Psoas muscle (tissue), 7 donors: ENCODE measurements at regions not wholly inside any gene's neighbourhood (a gene's known extent, or its start where the extent isn't known, plus 50 kb on each side); places are given as distances from the start of the nearest gene placed in this dataset.
"Not testable (repeated sequence)": the region's sequence is repeated elsewhere in the genome, so short reads cannot be mapped to it uniquely, and the experiment has no call there.

Experiments
- ATAC-seq, 4 donors: fragments of 200-7000 bp; cut with Tn5 transposase; one replicate each; pipeline ENCODE4 v1.9.1; 2020; ENCODE audit warnings: moderate library complexity in 3 of 4, mild to moderate bottlenecking in 2 of 4
- DNase-seq, 2 donors: peaks; one replicate each; pipeline ENCODE4 v3.0.0-alpha.2; 2020
- H3K27ac ChIP-seq: fragments of 200-600 bp; one replicate; pipeline ENCODE4 v1.8.0; 2022
- H3K27me3 ChIP-seq, 3 donors: fragments of 200-600 bp in 1 of 3; one replicate each; pipeline versions ENCODE4 v1.6.1 to v1.8.0; 2013 to 2022; ENCODE audit warnings: low read length in 2 of 3, mild to moderate bottlenecking in 2 of 3, moderate library complexity in 1 of 3; ENCODE audit not compliant: insufficient read depth in 3 of 3
- H3K36me3 ChIP-seq, 2 donors: fragments of 200-600 bp in 1 of 2; one replicate each; pipeline versions ENCODE4 v1.6.1 to v1.8.0; 2013 to 2022; ENCODE audit warnings: low read depth in 1 of 2, mild to moderate bottlenecking in 1 of 2, moderate library complexity in 1 of 2; ENCODE audit not compliant: insufficient read depth in 1 of 2
- H3K4me1 ChIP-seq: fragments of 200-600 bp; one replicate; pipeline ENCODE4 v1.8.0; 2022
- H3K4me3 ChIP-seq: fragments of 200-600 bp; one replicate; pipeline ENCODE4 v1.8.0; 2022; ENCODE audit warnings: mild to moderate bottlenecking
- H3K9me3 ChIP-seq: fragments of 200-600 bp; one replicate; pipeline ENCODE4 v1.8.0; 2022
- CTCF ChIP-seq: fragments of 200-600 bp; IDR thresholded peaks from one replicate; pipeline ENCODE4 v1.8.0; 2022; ENCODE audit warnings: antibody characterized with exemption
- WGBS, 3 donors: extraction: QIAGEN DNeasy Blood & Tissue Kit; methylation state at CpG; one replicate each; pipeline versions ENCODE4 v1.1.6 to v1.1.7; 2013; 5-methylcytosine and 5-hydroxymethylcytosine counted together
- intact Hi-C, 2 donors: fragments of 100-400 bp; cut with DNase I; formaldehyde crosslinking; loops; one replicate each; pipeline versions ENCODE4 v1.11.0 to v1.14.2; 2022
- donor health status: healthy with polysubstance abuse.
- donor health status: DM: no; HTN: no; CAD: no; lungs with moderate emphysema.
- donor health status: Bipolar disorder and iron deficiency.
- donor health status: healthy.
- donor health status: DM: yes; HTN: yes; CAD: no.
- donor health status: DM: no; HTN: no; CAD: no.
- donor health status: DM: yes; HTN: yes; CAD: no.

- H3K4me3 ChIP-seq, result no peak overlapping the region
- H3K27me3 ChIP-seq, result no peaks in the 10 kb centered on the region
- no peaks in the 10 kb centered on the region for H3K4me1 ChIP-seq
- H3K27ac ChIP-seq, result no peak overlapping the region
- H3K9me3 ChIP-seq, result no peaks in the 10 kb centered on the region
- TF ChIP-seq CTCF, result no peak
- no peaks in the 10 kb centered on the region for H3K36me3 ChIP-seq
- 48 to 59% (median 53%) methylated on average over 7 of the region's 7 CpGs for WGBS, 3 donors
- intact Hi-C loops, result no loop called here
- no peak for ATAC-seq
- DNase-seq, result no peak
These were observed 204.1 kb downstream of the DEPDC1B start for GRCh38 chr5:60495644-60496520.

GRCh38 chr5:60494635-60495034, 205.3 kb downstream of the DEPDC1B start:
- Histone ChIP-seq H3K27ac (no peak overlapping the region), H3K27me3 (no peaks in the 10 kb centered on the region), H3K4me1 (no peaks in the 10 kb centered on the region), H3K36me3 (no peaks in the 10 kb centered on the region), H3K4me3 (no peak overlapping the region), H3K9me3 (no peaks in the 10 kb centered on the region)
- no peak for TF ChIP-seq CTCF
- intact Hi-C loops, result no loop called here
- no peak for DNase-seq
- ATAC-seq, result no peak

GRCh38 chr5:60494144-60494543, 205.8 kb downstream of the DEPDC1B start:
- no peak overlapping the region for H3K27ac ChIP-seq

GRCh38 chr5:60493372-60493771, 206.6 kb downstream of the DEPDC1B start:
- Histone ChIP-seq H3K4me1 (no peaks in the 10 kb centered on the region), H3K27ac (no peak overlapping the region), H3K9me3 (no peaks in the 10 kb centered on the region), H3K36me3 (no peaks in the 10 kb centered on the region), H3K4me3 (no peak overlapping the region), H3K27me3 (no peaks in the 10 kb centered on the region)
- no peak for TF ChIP-seq CTCF
- DNase-seq (no peak), ATAC-seq (no peak)
- WGBS, 3 donors, result 72 to 73% (median 73%) methylated on average over 2 of the region's 2 CpGs
- intact Hi-C loops, result no loop called here

More at GRCh38 chr5:60494144-60494543, 205.8 kb downstream of the DEPDC1B start:
- Histone ChIP-seq H3K4me1 (no peaks in the 10 kb centered on the region), H3K36me3 (no peaks in the 10 kb centered on the region), H3K4me3 (no peak overlapping the region), H3K9me3 (no peaks in the 10 kb centered on the region), H3K27me3 (no peaks in the 10 kb centered on the region)
- WGBS, 3 donors, result 72 to 82% (median 76%) methylated on average over 3 of the region's 3 CpGs
- DNase-seq (no peak), ATAC-seq (no peak)
- TF ChIP-seq CTCF, result no peak
- intact Hi-C loops, result no loop called here

GRCh38 chr5:60492958-60493357, 207.0 kb downstream of the DEPDC1B start:
- H3K27me3 ChIP-seq, result no peaks in the 10 kb centered on the region
- H3K36me3 ChIP-seq, result no peaks in the 10 kb centered on the region
- 20 to 38% (median 26%) methylated on average over 2 of the region's 2 CpGs for WGBS, 3 donors
- intact Hi-C loops, result no loop called here
- TF ChIP-seq CTCF, result no peak
- no peaks in the 10 kb centered on the region for H3K4me1 ChIP-seq
- no peak overlapping the region for H3K4me3 ChIP-seq
- DNase-seq, result no peak
- ATAC-seq, result no peak
- H3K27ac ChIP-seq, result no peak overlapping the region
- H3K9me3 ChIP-seq, result no peaks in the 10 kb centered on the region

- ATAC-seq, H3K36me3 ChIP-seq, H3K4me3 ChIP-seq, H3K27ac ChIP-seq, DNase-seq, H3K27me3 ChIP-seq, H3K4me1 ChIP-seq, intact Hi-C loops, H3K9me3 ChIP-seq: not testable (repeated sequence)
- 91 to 94% (median 91%) methylated on average over 2 of the region's 2 CpGs for WGBS, 3 donors
These were observed 207.6 kb downstream of the DEPDC1B start for GRCh38 chr5:60492358-60492757.
